ENCODE measurements at regions not wholly inside any gene's neighbourhood (a gene's known extent, or its start where the extent isn't known, plus 50 kb on each side); places are given as distances from the start of the nearest gene placed in this dataset.

DNA sequence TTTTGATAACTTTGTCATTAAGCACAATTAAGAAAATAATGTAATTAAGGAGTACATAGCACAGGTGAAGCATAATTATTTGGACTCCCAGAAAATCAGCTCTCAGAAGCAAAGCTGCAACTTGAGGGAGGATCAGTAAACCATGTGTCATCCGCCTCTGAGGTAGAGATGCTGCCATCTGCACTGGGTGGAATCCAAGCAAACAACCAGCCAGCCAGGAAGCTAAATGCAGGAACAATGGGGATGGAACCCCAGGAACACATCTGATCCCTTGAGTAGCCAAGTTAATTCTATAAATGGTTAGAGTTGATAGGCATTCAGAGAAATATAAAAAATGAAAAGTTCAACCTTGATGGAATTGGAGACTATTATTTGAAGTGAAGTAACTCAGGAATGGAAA lies 520.2 kb downstream of the RFC3 start:
- ATAC-seq (no peak), DNase-seq (no peak)
- Mint-ChIP-seq H3K27ac (no peak overlapping the region), H3K27me3 (no peaks in the 10 kb centered on the region), H3K4me1 (no peaks in the 10 kb centered on the region), H3K4me3 (no peak overlapping the region), H3K36me3 (ENCODE audit: low read depth) (no peaks in the 10 kb centered on the region)
- no peaks in the 10 kb centered on the region for H3K9me3 ChIP-seq (ENCODE audit: control insufficient read depth, low read length, poor library complexity, severe bottlenecking)

DNA sequence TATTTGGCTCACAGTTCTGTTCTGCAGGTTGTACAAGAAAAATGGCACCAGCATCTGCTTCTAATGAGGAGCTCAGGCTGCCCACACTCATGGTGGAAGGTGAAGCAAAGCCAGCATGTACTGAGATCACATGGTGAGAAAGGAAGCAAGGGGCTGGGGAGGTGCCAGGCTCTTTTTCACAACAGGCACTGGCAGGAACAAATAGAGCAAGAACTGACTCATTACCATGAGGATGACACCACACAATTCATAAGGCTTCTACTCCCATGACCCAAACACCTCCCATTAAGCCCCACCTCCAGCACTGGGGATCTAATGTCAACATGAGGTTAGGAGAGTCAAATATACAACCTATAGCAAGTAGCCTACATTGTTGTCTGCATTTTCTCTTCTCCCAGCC lies 522.6 kb downstream of the RFC3 start:
- H3K36me3 Mint-ChIP-seq (ENCODE audit: low read depth), result no peaks in the 10 kb centered on the region
- H3K27ac Mint-ChIP-seq, result no peak overlapping the region

DNA sequence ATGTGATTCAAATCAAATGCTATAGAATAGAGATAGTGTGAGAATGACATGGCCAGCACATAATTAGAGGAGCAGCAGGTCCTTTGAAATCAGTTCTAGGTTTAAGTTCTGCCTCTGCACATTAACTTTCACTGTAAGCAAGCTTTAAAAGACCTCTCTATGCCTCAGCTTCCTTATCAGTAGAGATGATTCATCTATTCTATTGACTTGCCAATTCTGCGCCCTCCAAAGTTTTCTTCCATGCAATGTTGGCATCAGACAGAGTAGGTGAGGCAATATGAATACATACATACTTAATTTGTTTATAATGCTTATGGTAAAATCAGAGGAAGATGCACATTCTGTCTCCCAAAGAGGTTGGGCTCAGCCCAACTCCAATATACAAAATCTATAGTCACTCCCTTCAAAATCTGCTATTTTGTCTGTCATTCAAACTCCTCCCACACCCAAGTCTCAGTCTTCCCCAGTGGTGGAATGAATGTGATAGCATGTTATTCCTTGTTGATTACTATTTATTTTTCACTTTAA lies 525.5 kb downstream of the RFC3 start:
- ATAC-seq (no peak), DNase-seq (no peak)
- Mint-ChIP-seq H3K4me3 (no peak overlapping the region), H3K27ac (no peak overlapping the region), H3K27me3 (no peaks in the 10 kb centered on the region), H3K4me1 (no peaks in the 10 kb centered on the region), H3K36me3 (ENCODE audit: low read depth) (no peaks in the 10 kb centered on the region)
- H3K9me3 ChIP-seq (ENCODE audit: control insufficient read depth, low read length, poor library complexity, severe bottlenecking), result no peaks in the 10 kb centered on the region

More for the DNA sequence above, 522.6 kb downstream of the RFC3 start:
- H3K9me3 ChIP-seq (ENCODE audit: control insufficient read depth, low read length, poor library complexity, severe bottlenecking), result no peaks in the 10 kb centered on the region
- Mint-ChIP-seq H3K4me3 (no peak overlapping the region), H3K4me1 (no peaks in the 10 kb centered on the region), H3K27me3 (no peaks in the 10 kb centered on the region)
- ATAC-seq, result no peak
- no peak for DNase-seq

DNA sequence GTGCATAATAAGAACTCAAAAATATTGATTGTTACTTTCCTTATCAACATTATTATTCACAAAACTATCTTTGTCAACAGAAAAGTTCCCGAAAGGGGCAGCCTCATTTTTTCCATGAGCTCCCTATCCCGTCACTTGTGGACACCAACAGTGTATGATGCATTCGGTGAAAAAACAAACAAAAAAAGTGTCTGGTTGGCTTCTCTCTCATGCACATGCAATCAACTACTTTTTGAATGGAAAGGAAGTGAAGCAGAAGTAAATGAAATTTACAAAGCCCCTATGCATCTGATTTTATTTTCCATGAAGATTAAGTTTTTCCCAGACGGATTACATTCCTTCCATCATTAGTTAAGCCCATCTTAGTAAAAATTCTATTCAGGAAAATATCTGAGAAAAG lies 526.9 kb downstream of the RFC3 start:
- Mint-ChIP-seq H3K27ac (no peak overlapping the region), H3K36me3 (ENCODE audit: low read depth) (no peaks in the 10 kb centered on the region), H3K27me3 (no peaks in the 10 kb centered on the region), H3K4me1 (no peaks in the 10 kb centered on the region), H3K4me3 (no peak overlapping the region)
- ATAC-seq, result no peak
- no peaks in the 10 kb centered on the region for H3K9me3 ChIP-seq (ENCODE audit: control insufficient read depth, low read length, poor library complexity, severe bottlenecking)
- no peak for DNase-seq

DNA sequence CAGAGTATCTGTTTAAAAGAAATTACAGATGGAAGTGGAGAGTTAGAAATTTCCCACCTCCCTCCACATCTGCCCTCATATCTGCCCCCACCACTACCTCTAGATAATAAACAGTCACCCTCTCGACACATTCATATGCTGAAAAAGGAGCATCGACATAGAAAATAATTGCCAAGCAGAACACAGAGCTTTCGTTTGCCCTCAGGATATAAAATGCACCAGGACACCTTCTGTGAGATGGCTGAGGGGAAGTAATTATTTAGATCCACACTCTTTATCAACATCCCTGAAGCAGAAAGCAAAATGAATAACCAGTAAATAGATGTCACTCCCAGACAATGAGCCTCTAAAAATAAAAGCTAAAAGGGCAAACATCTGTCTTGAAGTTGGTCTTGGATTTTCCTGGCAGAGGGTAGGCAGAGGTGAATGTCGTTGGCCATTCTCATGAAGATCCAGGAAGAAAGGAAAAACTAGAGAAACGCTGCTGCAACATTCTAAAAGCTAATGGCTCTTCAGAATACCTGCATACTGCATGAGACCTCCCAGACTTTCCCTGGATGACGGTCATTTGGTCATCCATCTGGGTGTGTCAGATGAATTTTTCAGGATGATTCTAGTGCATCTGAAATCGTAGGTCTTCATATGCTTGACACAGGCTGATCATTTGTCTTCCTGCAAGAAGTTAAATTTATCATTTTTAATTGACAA lies 527.5 kb downstream of the RFC3 start:
- Mint-ChIP-seq H3K27ac (no peak overlapping the region), H3K36me3 (ENCODE audit: low read depth) (no peaks in the 10 kb centered on the region), H3K4me1 (no peaks in the 10 kb centered on the region), H3K27me3 (no peaks in the 10 kb centered on the region), H3K4me3 (no peak overlapping the region)
- DNase-seq, result no peak
- H3K9me3 ChIP-seq (ENCODE audit: control insufficient read depth, low read length, poor library complexity, severe bottlenecking), result no peaks in the 10 kb centered on the region
- ATAC-seq, result no peak

DNA sequence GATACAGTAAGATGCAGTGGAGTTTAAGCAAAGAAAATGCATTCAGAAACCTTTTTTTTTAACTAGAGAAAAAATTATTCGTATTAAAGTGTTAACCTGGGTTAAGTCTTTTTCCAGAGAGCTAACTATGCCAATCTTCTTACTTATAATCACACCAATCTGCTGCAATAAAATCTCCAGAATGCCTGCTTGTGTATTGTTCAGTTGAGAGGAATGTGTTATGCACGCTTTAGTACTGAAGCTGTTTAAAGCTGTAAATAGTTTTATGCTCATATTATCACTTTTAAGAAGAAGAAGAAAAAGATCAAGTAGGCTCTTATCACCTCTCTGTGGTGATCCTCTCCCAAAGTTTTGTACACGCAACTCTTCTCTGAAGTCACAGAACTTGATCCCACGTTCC lies 528.7 kb downstream of the RFC3 start:
- H3K27me3 Mint-ChIP-seq, result no peaks in the 10 kb centered on the region
- no peaks in the 10 kb centered on the region for H3K36me3 Mint-ChIP-seq (ENCODE audit: low read depth)
- ATAC-seq (no peak), DNase-seq (no peak)
- H3K9me3 ChIP-seq (ENCODE audit: control insufficient read depth, low read length, poor library complexity, severe bottlenecking), result no peaks in the 10 kb centered on the region
- H3K4me3 Mint-ChIP-seq, result no peak overlapping the region
- no peaks in the 10 kb centered on the region for H3K4me1 Mint-ChIP-seq
- no peak overlapping the region for H3K27ac Mint-ChIP-seq

DNA sequence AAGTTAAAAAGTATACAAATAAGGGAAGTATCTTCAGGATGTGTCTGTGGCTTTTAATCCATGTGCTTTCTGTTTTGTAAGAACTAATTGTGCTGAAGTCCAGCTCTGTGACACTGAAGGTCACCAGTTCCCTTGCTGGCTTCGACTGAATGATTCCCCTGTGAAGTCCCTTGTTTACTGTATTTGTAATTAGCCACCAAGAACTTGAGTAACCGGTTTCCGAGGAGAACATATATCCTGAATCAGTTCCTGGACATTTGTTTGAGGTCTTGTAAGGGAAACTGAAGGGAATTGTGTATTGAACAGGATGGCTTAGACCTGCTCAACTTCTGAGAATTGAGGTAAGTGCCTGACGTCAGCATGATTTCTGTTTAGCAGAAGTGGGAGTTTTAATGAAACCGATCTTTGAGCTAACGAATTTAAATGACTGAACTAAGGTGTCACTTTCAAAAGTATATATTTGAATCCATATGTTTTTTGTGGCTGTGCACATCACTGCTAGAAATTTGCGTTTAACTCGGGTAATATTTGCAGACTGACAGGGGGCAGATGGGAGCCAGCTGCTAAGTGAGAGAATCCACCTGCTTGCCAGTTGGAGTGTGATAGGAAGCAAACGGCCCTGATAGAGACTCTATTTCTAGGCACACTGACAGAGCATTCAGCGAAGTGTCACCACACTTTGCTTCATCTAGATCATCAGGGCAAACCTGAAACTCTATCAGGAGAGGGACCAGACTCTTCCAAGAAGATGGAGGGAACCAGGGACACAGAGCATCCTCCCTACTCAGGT lies 530.0 kb downstream of the RFC3 start:
- no peak for DNase-seq
- Mint-ChIP-seq H3K4me3 (no peak overlapping the region), H3K36me3 (ENCODE audit: low read depth) (no peaks in the 10 kb centered on the region)

DNA sequence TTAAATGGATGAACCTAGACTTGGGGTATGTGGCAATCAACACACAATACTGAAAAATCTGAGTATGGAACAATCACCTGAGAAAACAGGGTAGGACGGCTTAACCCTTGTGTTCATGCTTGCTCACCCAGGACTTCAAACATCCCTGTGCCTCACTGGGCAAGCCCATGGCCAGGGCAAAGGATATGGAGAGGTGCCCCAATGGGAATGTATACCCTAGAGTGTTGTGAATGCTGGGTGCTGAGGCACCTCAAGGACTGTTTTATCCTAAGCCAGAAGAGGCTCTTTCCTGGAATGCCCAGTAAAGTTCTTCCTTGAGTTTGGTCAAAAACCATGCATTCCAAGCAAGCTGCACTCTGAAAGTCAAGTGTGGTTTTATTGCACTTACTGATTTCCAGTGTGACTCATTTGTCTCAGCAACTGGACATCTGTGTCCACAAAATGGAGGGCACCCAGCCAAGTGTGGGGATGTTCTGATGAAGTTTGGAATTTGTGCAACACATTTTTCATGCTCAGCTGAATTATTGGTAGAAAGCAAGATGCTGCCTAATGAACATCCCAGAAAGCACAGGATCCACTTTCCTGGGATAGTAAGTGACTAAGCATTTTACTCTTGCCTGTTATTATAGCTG lies 531.3 kb downstream of the RFC3 start:
- H3K9me3 ChIP-seq (ENCODE audit: control insufficient read depth, low read length, poor library complexity, severe bottlenecking), result no peaks in the 10 kb centered on the region
- ATAC-seq, result no peak
- H3K4me1 Mint-ChIP-seq, result no peaks in the 10 kb centered on the region
- no peaks in the 10 kb centered on the region for H3K36me3 Mint-ChIP-seq (ENCODE audit: low read depth)
- no peak overlapping the region for H3K4me3 Mint-ChIP-seq
- H3K27me3 Mint-ChIP-seq, result no peaks in the 10 kb centered on the region
- DNase-seq, result no peak
- H3K27ac Mint-ChIP-seq, result no peak overlapping the region

More for the DNA sequence above, 530.0 kb downstream of the RFC3 start:
- no peaks in the 10 kb centered on the region for H3K27me3 Mint-ChIP-seq
- ATAC-seq, result no peak
- H3K4me1 Mint-ChIP-seq, result no peaks in the 10 kb centered on the region
- H3K9me3 ChIP-seq (ENCODE audit: control insufficient read depth, low read length, poor library complexity, severe bottlenecking), result no peaks in the 10 kb centered on the region
- H3K27ac Mint-ChIP-seq, result no peak overlapping the region

DNA sequence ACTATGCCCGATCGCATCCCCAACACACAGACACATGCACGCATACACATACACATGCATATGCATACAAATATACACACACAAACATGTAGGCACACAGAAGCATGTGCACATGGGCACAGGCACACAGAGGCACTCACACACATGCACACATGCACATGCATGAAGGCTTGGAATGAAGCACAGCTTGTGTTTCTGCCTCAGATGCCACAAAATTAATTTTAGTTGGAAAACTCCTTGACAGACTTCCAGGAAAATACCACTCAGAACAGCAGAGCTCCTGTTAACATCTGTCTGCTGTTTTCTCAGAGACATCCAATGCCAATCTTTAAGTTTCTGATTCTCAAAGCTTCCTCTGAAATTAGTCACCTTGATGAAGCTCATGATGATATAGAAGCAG lies 532.7 kb downstream of the RFC3 start:
- no peak overlapping the region for H3K27ac Mint-ChIP-seq
- H3K4me3 Mint-ChIP-seq, result no peak overlapping the region
- no peaks in the 10 kb centered on the region for H3K36me3 Mint-ChIP-seq (ENCODE audit: low read depth)
- H3K9me3 ChIP-seq (ENCODE audit: control insufficient read depth, low read length, poor library complexity, severe bottlenecking), result no peaks in the 10 kb centered on the region
- ATAC-seq (no peak), DNase-seq (no peak)
- no peaks in the 10 kb centered on the region for H3K27me3 Mint-ChIP-seq
- H3K4me1 Mint-ChIP-seq, result no peaks in the 10 kb centered on the region

DNA sequence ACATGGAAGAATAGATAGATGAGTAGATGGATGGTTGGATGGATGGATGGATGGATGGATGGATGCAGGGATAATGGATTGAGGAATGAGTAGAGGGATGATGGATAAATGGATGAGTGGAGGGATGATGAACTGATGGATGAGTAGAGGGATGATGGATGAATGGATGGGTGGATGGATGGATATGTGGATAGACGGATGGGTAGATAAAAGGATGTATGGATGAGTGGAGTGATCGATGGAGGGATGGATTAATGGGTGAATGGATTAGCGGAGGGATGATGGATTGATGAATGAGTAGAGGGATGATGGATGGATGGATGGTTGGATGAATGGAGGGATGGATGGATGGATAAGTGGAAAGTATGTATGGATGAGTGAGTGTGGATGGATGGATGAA lies 533.2 kb downstream of the RFC3 start:
- no peaks in the 10 kb centered on the region for H3K27me3 Mint-ChIP-seq
- H3K36me3 Mint-ChIP-seq (ENCODE audit: low read depth), result no peaks in the 10 kb centered on the region
- no peaks in the 10 kb centered on the region for H3K4me1 Mint-ChIP-seq
- no peak overlapping the region for H3K27ac Mint-ChIP-seq
- ATAC-seq, result no peak
- no peaks in the 10 kb centered on the region for H3K9me3 ChIP-seq (ENCODE audit: control insufficient read depth, low read length, poor library complexity, severe bottlenecking)
- DNase-seq, result no peak
- H3K4me3 Mint-ChIP-seq, result no peak overlapping the region

DNA sequence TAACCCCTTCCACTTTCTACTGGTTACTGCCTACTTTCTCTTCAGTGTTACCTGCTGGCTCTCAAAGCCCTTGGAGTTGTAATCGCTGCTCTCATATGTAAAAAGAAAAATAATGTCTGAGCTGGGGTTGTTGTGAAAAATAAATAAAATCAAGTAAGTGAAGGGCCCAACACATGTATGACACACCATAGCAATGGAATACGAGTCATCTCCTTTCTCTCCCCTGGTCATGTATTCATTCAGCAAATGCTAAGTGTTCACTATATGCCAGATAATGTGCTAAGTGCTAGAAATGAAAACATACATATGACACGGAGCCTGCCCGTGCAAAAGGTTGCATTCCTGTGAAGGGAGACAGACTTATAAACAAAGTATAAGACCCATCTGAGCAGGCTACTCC lies 535.0 kb downstream of the RFC3 start:
- DNase-seq (no peak), ATAC-seq (no peak)

DNA sequence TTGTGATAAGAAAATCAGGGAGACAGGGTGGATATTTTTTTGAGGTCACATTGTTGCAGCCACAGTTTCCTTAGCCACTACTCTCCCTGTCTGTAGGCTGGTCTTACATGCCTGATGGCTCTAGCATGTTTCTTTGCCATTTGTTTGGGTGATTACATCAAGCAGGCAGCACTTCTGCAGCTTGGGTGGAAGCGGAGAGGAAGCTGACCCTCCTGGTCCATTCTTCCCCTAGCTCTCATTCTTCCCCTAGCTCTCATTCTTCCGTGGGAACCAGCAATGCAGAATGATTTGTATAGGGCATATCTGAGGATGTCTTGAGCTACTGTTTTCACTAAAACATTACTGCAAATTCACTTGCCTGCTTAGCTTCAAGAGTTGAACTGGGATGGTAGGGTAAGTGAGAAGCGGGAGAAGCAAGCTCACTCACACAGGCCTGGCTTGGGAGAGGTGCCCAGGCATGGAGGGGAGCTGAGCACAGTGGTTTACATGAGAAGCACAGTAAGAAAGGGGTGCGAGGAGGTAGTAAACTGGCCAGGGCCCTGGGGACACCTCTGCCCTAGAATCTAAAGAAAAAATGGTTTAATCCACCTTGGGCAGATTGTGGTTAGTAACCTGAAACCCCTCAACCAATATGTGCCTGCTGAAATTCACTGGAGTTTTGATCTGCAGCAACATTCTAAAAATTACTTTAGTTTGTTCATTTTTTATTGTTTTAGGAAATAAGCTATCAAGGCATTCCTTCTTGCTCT lies 538.9 kb downstream of the RFC3 start:
- Mint-ChIP-seq H3K27me3 (no peaks in the 10 kb centered on the region), H3K4me1 (peaks cover 2% of the 10 kb centered on the region), H3K27ac (no peak overlapping the region), H3K36me3 (ENCODE audit: low read depth) (no peaks in the 10 kb centered on the region), H3K4me3 (no peak overlapping the region)
- DNase-seq, result no peak
- no peaks in the 10 kb centered on the region for H3K9me3 ChIP-seq (ENCODE audit: control insufficient read depth, low read length, poor library complexity, severe bottlenecking)
- ATAC-seq, result no peak

More for the DNA sequence above, 535.0 kb downstream of the RFC3 start:
- Mint-ChIP-seq H3K27ac (no peak overlapping the region), H3K27me3 (no peaks in the 10 kb centered on the region), H3K36me3 (ENCODE audit: low read depth) (no peaks in the 10 kb centered on the region), H3K4me1 (peaks cover 2% of the 10 kb centered on the region), H3K4me3 (no peak overlapping the region)
- H3K9me3 ChIP-seq (ENCODE audit: control insufficient read depth, low read length, poor library complexity, severe bottlenecking), result no peaks in the 10 kb centered on the region

Data from T-helper 17 cell (primary cell).